ENCODE measurements at regions not wholly inside any gene's neighbourhood (a gene's known extent, or its start where the extent isn't known, plus 50 kb on each side); places are given as distances from the start of the nearest gene placed in this dataset.

DNA sequence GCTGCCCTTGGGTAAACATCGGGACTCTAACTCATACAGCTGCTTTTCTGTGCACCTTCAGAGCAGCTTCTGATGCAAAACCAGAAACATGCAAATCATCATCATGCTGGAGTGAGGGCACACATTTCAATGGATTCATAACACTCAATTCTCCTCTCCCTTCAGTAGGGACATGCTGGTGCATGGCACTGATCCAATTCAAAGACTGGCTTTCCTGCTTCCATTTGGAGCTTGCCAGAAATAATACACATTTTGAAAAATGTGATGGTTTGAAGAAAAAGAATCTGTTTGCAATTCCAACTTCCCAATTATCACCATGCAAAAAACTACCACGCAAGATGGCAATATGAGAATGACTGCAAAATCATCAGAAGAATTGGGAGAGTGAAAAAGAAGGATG is 65.2 kb upstream of the PDE10A start:
- H3K4me1 ChIP-seq (ENCODE audit: control insufficient read depth in 4 of 4, insufficient read depth in 4 of 4, low read length in 3 of 4): no peaks in the 10 kb centered on the region
- TF ChIP-seq EGR1 (IDR thresholded peaks at IDR 0.05; ENCODE audit: low read depth in 2 of 2): no peak
- TF ChIP-seq, protein P1, sequence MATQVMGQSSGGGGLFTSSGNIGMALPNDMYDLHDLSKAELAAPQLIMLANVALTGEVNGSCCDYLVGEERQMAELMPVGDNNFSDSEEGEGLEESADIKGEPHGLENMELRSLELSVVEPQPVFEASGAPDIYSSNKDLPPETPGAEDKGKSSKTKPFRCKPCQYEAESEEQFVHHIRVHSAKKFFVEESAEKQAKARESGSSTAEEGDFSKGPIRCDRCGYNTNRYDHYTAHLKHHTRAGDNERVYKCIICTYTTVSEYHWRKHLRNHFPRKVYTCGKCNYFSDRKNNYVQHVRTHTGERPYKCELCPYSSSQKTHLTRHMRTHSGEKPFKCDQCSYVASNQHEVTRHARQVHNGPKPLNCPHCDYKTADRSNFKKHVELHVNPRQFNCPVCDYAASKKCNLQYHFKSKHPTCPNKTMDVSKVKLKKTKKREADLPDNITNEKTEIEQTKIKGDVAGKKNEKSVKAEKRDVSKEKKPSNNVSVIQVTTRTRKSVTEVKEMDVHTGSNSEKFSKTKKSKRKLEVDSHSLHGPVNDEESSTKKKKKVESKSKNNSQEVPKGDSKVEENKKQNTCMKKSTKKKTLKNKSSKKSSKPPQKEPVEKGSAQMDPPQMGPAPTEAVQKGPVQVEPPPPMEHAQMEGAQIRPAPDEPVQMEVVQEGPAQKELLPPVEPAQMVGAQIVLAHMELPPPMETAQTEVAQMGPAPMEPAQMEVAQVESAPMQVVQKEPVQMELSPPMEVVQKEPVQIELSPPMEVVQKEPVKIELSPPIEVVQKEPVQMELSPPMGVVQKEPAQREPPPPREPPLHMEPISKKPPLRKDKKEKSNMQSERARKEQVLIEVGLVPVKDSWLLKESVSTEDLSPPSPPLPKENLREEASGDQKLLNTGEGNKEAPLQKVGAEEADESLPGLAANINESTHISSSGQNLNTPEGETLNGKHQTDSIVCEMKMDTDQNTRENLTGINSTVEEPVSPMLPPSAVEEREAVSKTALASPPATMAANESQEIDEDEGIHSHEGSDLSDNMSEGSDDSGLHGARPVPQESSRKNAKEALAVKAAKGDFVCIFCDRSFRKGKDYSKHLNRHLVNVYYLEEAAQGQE (IDR thresholded peaks at IDR 0.05): no peak
- TF ChIP-seq RXRA (IDR thresholded peaks at IDR 0.05): no peak
- TF ChIP-seq FOXA1 (IDR thresholded peaks at IDR 0.05): no peak
- TF ChIP-seq, protein P2, sequence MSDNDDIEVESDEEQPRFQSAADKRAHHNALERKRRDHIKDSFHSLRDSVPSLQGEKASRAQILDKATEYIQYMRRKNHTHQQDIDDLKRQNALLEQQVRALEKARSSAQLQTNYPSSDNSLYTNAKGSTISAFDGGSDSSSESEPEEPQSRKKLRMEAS (IDR thresholded peaks at IDR 0.05): no peak
- no peak for TF ChIP-seq GABPA (IDR thresholded peaks at IDR 0.05 in 1 of 2, conservative IDR thresholded peaks at IDR 0.05 in 1 of 2)
- no peak for TF ChIP-seq HNF4G (IDR thresholded peaks at IDR 0.05)
- no peak for TF ChIP-seq FOXA2 (IDR thresholded peaks at IDR 0.05)
- TF ChIP-seq HNF4A (conservative IDR thresholded peaks at IDR 0.05): no peak
- TF ChIP-seq, protein P3, sequence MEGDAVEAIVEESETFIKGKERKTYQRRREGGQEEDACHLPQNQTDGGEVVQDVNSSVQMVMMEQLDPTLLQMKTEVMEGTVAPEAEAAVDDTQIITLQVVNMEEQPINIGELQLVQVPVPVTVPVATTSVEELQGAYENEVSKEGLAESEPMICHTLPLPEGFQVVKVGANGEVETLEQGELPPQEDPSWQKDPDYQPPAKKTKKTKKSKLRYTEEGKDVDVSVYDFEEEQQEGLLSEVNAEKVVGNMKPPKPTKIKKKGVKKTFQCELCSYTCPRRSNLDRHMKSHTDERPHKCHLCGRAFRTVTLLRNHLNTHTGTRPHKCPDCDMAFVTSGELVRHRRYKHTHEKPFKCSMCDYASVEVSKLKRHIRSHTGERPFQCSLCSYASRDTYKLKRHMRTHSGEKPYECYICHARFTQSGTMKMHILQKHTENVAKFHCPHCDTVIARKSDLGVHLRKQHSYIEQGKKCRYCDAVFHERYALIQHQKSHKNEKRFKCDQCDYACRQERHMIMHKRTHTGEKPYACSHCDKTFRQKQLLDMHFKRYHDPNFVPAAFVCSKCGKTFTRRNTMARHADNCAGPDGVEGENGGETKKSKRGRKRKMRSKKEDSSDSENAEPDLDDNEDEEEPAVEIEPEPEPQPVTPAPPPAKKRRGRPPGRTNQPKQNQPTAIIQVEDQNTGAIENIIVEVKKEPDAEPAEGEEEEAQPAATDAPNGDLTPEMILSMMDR (IDR thresholded peaks at IDR 0.05; ENCODE audit: low read depth, low read length, missing input control): no peak
- no peak for TF ChIP-seq TAF1 (conservative IDR thresholded peaks at IDR 0.05)
- no peak for TF ChIP-seq ATF3 (IDR thresholded peaks at IDR 0.05)
- TF ChIP-seq ZBTB33 (IDR thresholded peaks at IDR 0.05): no peak
- no peak for TF ChIP-seq SP1 (IDR thresholded peaks at IDR 0.05)
- no peak overlapping the region for H3K4me3 ChIP-seq (ENCODE audit: low read depth in 1 of 3, low read length in 3 of 3)
- H3K27ac ChIP-seq (ENCODE audit: low read depth in 1 of 2, low read length in 2 of 2): no peak overlapping the region
- H3K9me3 ChIP-seq (ENCODE audit: control insufficient read depth in 4 of 4, low read length in 3 of 4): no peaks in the 10 kb centered on the region
- H3K36me3 ChIP-seq (ENCODE audit: control insufficient read depth in 4 of 4, insufficient read depth in 3 of 4, low read depth in 1 of 4, low read length in 3 of 4): no peaks in the 10 kb centered on the region
- H3K27me3 ChIP-seq (ENCODE audit: control insufficient read depth in 4 of 4, insufficient read depth in 4 of 4, low read length in 3 of 4): no peaks in the 10 kb centered on the region
- 78% methylated on average over 2 of the region's 2 CpGs for WGBS
- no peak overlapping the region for H3K9ac ChIP-seq (ENCODE audit: low read depth in 1 of 2, low read length in 2 of 2)
- DNase-seq (ENCODE audit: low spot score): no peak

DNA sequence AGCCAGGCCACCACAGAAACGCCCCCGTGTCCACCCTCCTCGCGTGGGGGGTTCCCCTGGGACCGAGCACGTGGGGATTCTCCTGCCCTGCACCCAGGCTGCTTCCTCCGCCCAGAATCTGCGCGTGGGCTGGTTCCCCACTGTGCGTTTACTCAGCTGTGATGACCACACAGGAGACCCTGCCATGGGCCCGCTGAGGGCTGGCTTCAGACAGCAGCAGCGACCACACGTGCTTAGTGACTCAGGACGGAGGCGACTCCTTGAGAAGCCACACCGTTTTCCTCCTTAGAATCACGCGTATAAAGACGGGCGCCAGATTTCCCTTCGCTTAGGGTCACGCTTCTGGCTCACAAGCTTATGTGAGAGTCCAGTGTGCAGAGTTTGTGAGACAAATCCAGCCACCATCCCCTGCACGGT is 63.9 kb upstream of the PDE10A start:
- no peak for DNase-seq (ENCODE audit: low spot score)
- WGBS: 86% methylated on average over 23 of the region's 23 CpGs
- no peaks in the 10 kb centered on the region for H3K36me3 ChIP-seq (ENCODE audit: control insufficient read depth in 4 of 4, insufficient read depth in 3 of 4, low read depth in 1 of 4, low read length in 3 of 4)
- H3K27ac ChIP-seq (ENCODE audit: low read depth in 1 of 2, low read length in 2 of 2): no peak overlapping the region
- no peaks in the 10 kb centered on the region for H3K9me3 ChIP-seq (ENCODE audit: control insufficient read depth in 4 of 4, low read length in 3 of 4)
- H3K4me3 ChIP-seq (ENCODE audit: low read depth in 1 of 3, low read length in 3 of 3): no peak overlapping the region
- TF ChIP-seq NR2F2 (IDR thresholded peaks at IDR 0.05): no peak
- TF ChIP-seq, protein P2 (IDR thresholded peaks at IDR 0.05): no peak
- no peak for TF ChIP-seq HNF4A (conservative IDR thresholded peaks at IDR 0.05)
- no peak for TF ChIP-seq RAD21 (IDR thresholded peaks at IDR 0.05)
- no peak for TF ChIP-seq EGR1 (IDR thresholded peaks at IDR 0.05; ENCODE audit: low read depth in 2 of 2)
- no peak overlapping the region for H3K9ac ChIP-seq (ENCODE audit: low read depth in 1 of 2, low read length in 2 of 2)
- no peaks in the 10 kb centered on the region for H3K27me3 ChIP-seq (ENCODE audit: control insufficient read depth in 4 of 4, insufficient read depth in 4 of 4, low read length in 3 of 4)
- no peaks in the 10 kb centered on the region for H3K4me1 ChIP-seq (ENCODE audit: control insufficient read depth in 4 of 4, insufficient read depth in 4 of 4, low read length in 3 of 4)
